ENCODE measurements at regions not wholly inside any gene's neighbourhood (a gene's known extent, or its start where the extent isn't known, plus 50 kb on each side); places are given as distances from the start of the nearest gene placed in this dataset.

DNA sequence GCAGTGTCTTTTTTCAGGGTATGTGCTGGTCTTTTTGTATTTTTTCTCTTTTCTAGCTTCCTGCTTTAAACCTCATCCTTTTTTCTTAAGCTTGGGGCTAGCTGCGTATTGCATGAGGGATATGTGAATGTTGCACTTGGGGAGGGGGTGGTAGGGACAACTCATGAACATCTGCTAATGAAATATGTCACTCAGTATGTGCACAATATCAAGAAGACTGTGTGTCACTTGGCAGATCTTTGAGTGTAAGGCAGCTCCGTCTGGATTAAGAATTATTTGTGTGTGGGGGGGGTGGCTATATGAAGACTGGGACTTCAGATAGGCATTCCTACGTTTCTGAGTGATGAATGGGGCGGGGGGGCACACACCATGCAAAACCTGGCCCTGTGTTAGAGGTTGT is 170.4 kb upstream of the CACNA1E start:
- 56% methylated on average over 4 of the region's 4 CpGs for WGBS
- no peak for TF ChIP-seq POLR2A (IDR thresholded peaks at IDR 0.05)
- no peak for TF ChIP-seq EP300 (IDR thresholded peaks at IDR 0.05)
- no peak for TF ChIP-seq POLR2AphosphoS5 (IDR thresholded peaks at IDR 0.05)
- TF ChIP-seq, protein P1, sequence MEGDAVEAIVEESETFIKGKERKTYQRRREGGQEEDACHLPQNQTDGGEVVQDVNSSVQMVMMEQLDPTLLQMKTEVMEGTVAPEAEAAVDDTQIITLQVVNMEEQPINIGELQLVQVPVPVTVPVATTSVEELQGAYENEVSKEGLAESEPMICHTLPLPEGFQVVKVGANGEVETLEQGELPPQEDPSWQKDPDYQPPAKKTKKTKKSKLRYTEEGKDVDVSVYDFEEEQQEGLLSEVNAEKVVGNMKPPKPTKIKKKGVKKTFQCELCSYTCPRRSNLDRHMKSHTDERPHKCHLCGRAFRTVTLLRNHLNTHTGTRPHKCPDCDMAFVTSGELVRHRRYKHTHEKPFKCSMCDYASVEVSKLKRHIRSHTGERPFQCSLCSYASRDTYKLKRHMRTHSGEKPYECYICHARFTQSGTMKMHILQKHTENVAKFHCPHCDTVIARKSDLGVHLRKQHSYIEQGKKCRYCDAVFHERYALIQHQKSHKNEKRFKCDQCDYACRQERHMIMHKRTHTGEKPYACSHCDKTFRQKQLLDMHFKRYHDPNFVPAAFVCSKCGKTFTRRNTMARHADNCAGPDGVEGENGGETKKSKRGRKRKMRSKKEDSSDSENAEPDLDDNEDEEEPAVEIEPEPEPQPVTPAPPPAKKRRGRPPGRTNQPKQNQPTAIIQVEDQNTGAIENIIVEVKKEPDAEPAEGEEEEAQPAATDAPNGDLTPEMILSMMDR (IDR thresholded peaks at IDR 0.05), result no peak
- Histone ChIP-seq H3K36me3 (no peaks in the 10 kb centered on the region), H3K27me3 (peaks cover 73% of the 10 kb centered on the region), H3K4me1 (peaks cover 7% of the 10 kb centered on the region), H3K9me3 (no peaks in the 10 kb centered on the region), H3K4me3 (no peak overlapping the region), H3K27ac (no peak overlapping the region)
- no peak for DNase-seq (ENCODE audit: low spot score in 2 of 2)

DNA sequence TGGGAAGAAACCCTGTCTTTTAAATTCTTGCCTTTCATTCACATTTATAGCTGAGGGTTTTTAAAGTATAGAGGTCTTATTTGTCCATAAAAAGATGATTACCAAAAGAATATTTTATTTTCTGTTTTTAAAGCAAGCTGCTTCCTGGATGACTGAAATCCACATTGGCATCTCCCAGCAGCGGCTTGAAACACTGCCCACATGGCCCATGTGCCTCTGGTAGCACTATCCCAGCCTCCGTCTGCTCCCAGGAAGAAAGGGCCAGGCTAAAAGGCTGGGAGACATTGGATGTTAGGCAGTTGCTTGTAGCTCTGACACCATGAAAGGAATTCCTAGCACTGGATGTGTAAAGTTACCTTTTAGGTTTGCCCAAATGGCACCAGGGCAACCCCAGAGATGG is 169.9 kb upstream of the CACNA1E start:
- H3K9me3 ChIP-seq, result no peaks in the 10 kb centered on the region
- peaks cover 78% of the 10 kb centered on the region for H3K27me3 ChIP-seq
- TF ChIP-seq POLR2AphosphoS5 (IDR thresholded peaks at IDR 0.05) (no peak), POLR2A (IDR thresholded peaks at IDR 0.05) (no peak), EP300 (IDR thresholded peaks at IDR 0.05) (no peak)
- TF ChIP-seq, protein P1 (IDR thresholded peaks at IDR 0.05), result no peak
- no peak overlapping the region for H3K27ac ChIP-seq
- peaks cover 13% of the 10 kb centered on the region for H3K4me1 ChIP-seq
- no peaks in the 10 kb centered on the region for H3K36me3 ChIP-seq
- DNase-seq (ENCODE audit: low spot score in 2 of 2), result no peak
- no peak overlapping the region for H3K4me3 ChIP-seq
- WGBS, result 76% methylated on average over 2 of the region's 2 CpGs

DNA sequence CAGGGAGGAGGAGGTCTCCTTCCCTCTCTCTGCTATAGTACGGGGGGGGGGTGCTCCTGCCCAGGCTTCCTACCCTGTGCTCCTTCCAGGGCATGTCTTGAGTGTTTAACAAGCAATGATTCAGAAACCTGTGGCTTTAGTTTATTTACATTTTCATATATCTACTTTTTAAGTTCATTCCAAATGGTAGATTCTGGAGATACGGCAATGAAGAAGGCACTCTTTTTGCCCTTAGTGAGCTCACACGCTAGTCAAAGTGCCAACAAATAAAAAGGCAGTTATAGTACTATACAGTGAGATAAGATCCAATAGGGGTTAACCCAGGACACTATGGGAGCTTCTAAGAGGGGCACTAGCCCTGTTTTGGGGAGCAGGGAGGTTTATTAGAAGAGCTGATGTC is 169.3 kb upstream of the CACNA1E start:
- WGBS, result 86% methylated on average over 3 of the region's 3 CpGs
- Histone ChIP-seq H3K9me3 (no peaks in the 10 kb centered on the region), H3K4me1 (peaks cover 17% of the 10 kb centered on the region), H3K4me3 (no peak overlapping the region), H3K36me3 (no peaks in the 10 kb centered on the region), H3K27me3 (peaks cover 83% of the 10 kb centered on the region), H3K27ac (no peak overlapping the region)
- DNase-seq (ENCODE audit: low spot score in 2 of 2), result no peak
- TF ChIP-seq POLR2AphosphoS5 (IDR thresholded peaks at IDR 0.05) (no peak), EP300 (IDR thresholded peaks at IDR 0.05) (no peak), POLR2A (IDR thresholded peaks at IDR 0.05) (no peak)
- TF ChIP-seq, protein P1 (IDR thresholded peaks at IDR 0.05), result no peak

DNA sequence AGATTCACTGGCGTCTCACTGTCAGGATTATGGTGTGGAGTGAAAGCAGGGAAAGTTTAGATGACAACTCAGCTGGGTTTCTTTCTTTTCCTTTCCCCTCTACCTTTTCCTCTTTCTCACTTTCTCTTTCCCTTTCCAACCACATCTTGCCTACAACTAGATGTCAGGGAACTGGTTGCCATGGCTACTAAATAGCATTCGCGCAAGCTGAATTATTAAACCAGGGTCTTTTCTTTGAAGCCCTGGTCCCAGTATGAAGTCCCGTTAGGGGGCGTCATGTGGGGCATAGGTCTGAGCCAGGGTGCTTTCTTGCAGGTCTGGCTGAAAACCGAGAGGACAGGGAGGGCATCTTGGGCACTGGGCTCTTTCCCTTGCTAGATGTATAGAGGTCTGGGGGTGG is 168.4 kb upstream of the CACNA1E start:
- Histone ChIP-seq H3K4me3 (no peak overlapping the region), H3K27me3 (peaks cover 93% of the 10 kb centered on the region), H3K9me3 (no peaks in the 10 kb centered on the region), H3K4me1 (peaks cover 17% of the 10 kb centered on the region), H3K36me3 (no peaks in the 10 kb centered on the region), H3K27ac (no peak overlapping the region)
- TF ChIP-seq, protein P1 (IDR thresholded peaks at IDR 0.05), result no peak
- TF ChIP-seq POLR2A (IDR thresholded peaks at IDR 0.05) (no peak), EP300 (IDR thresholded peaks at IDR 0.05) (no peak), POLR2AphosphoS5 (IDR thresholded peaks at IDR 0.05) (no peak)
- no peak for DNase-seq (ENCODE audit: low spot score in 2 of 2)
- 34% methylated on average over 6 of the region's 6 CpGs for WGBS

DNA sequence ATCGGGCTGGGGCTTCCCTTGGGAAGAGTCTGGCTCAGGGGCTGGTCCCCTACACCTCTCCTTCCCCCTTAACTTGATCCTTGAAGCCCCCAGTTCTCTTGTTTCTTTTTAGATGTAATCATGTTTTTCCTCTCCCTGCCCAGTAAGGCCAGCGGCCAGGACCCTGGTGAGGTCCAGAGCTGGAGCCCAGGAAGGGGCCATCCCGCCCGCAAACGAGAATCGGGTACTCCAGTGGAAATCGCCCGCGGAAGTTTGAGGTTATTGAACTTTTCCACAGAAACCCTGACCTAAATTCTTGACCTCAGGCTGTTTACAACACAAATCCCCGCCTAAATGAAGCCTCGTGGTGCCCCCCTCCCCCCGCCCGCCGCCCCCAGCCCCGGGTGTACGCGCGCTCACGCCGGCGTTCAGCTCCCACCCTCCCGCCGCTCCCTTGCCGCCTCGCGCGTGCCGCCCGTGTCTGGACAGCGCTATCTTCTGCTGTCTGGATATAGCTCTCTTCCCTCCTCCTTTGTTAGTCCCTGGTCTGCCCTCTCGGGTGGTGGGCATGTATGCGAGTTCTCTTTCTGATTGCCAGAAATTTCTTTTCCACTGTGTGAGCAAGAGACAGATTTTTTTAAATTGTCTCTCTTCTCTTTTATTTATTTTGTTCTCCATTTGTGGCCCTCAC is 165.9 kb upstream of the CACNA1E start:
- Histone ChIP-seq H3K4me1 (peaks cover 17% of the 10 kb centered on the region), H3K36me3 (no peaks in the 10 kb centered on the region), H3K27me3 (peaks cover 87% of the 10 kb centered on the region), H3K4me3 (no peak overlapping the region), H3K27ac (no peak overlapping the region), H3K9me3 (no peaks in the 10 kb centered on the region)
- DNase-seq (ENCODE audit: low spot score in 2 of 2), result no peak
- WGBS, result 5% methylated on average over 30 of the region's 32 CpGs
- TF ChIP-seq, protein P1 (IDR thresholded peaks at IDR 0.05), result no peak
- TF ChIP-seq POLR2A (IDR thresholded peaks at IDR 0.05) (no peak), EP300 (IDR thresholded peaks at IDR 0.05) (no peak), POLR2AphosphoS5 (IDR thresholded peaks at IDR 0.05) (no peak)

Data from suprapubic skin (tissue), 4 donors.